C4-2B (cell line): ENCODE measurements at regions not wholly inside any gene's neighbourhood (a gene's known extent, or its start where the extent isn't known, plus 50 kb on each side); places are given as distances from the start of the nearest gene placed in this dataset.

Source experiments
- ZFX ChIP-seq: fragments of 450-650 bp; IDR thresholded peaks from 2 replicates; pipeline ENCODE4 v1.6.1; 2017
- TF ChIP-seq, protein P1 (sequence below): fragments of 450-650 bp; conservative IDR thresholded peaks from 2 replicates; pipeline ENCODE4 v1.5.1; 2017; ENCODE audit warnings: mild to moderate bottlenecking

DNA sequence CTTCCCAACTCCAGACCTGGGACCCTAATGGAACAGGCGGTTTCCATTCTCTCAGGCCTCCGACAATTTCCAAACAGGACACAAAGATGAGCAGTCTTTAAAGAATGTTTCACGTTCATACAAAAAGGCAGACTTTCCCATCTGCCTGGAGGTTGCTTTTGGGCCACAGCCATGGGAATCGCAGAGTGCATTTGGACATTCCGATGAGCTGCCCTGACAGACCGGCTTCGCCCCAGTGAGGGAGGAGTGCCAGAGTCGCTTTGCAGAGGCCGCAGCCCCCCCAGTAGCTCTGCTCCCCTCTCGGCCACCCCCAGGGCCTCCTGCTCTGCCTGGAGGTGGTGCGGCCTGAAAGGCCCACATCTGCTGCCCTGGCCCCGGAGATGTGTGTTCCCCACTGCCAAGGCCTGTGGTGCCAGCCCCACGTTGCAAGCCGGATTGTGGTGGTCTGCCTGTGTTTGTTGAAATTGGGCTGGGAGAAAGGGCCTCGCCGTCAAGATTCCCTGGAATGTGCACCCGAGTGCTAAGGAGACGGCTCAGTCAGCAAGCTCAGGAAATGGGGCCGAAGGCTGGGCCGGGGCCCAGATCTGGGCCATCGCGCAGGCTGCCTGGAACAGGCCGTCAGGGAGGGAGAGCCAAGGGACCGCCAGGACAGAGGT is 89.8 kb downstream of the C16orf95 start:
- TF ChIP-seq, protein P1, sequence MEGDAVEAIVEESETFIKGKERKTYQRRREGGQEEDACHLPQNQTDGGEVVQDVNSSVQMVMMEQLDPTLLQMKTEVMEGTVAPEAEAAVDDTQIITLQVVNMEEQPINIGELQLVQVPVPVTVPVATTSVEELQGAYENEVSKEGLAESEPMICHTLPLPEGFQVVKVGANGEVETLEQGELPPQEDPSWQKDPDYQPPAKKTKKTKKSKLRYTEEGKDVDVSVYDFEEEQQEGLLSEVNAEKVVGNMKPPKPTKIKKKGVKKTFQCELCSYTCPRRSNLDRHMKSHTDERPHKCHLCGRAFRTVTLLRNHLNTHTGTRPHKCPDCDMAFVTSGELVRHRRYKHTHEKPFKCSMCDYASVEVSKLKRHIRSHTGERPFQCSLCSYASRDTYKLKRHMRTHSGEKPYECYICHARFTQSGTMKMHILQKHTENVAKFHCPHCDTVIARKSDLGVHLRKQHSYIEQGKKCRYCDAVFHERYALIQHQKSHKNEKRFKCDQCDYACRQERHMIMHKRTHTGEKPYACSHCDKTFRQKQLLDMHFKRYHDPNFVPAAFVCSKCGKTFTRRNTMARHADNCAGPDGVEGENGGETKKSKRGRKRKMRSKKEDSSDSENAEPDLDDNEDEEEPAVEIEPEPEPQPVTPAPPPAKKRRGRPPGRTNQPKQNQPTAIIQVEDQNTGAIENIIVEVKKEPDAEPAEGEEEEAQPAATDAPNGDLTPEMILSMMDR = no peak
- TF ChIP-seq ZFX = no peak
